Transverse colon (tissue), 4 donors: ENCODE measurements at regions not wholly inside any gene's neighbourhood (a gene's known extent, or its start where the extent isn't known, plus 50 kb on each side); places are given as distances from the start of the nearest gene placed in this dataset.

Experiments
- DNase-seq: peaks from one replicate; pipeline ENCODE4 v3.0.0-alpha.2; 2019
- H3K27ac ChIP-seq, 4 donors: fragments of 200-600 bp; sonication (generic); 2 replicates each; pipeline ENCODE4 v1.5.1; 2016 to 2018; ENCODE audit warnings: inconsistent platforms in 4 of 4
- H3K27me3 ChIP-seq: fragments of 200-600 bp; sonication (generic); 2 replicates; pipeline ENCODE4 v1.5.1; 2017; ENCODE audit warnings: inconsistent platforms
- H3K36me3 ChIP-seq, 4 donors: fragments of 200-600 bp; sonication (generic); 2 replicates each; pipeline ENCODE4 v1.5.1; 2017 to 2019; ENCODE audit warnings: inconsistent platforms in 4 of 4
- H3K4me1 ChIP-seq, 4 donors: fragments of 200-600 bp; sonication (generic); 2 replicates each; pipeline ENCODE4 v1.5.1; 2017 to 2020; ENCODE audit warnings: inconsistent platforms in 4 of 4
- H3K4me3 ChIP-seq, 4 donors: fragments of 200-600 bp; sonication (generic); 1 replicate in 1 of 4; 2 replicates in 3 of 4; pipeline versions ENCODE4 v1.5.1 to v1.6.1; 2017 to 2019; ENCODE audit warnings: inconsistent platforms in 4 of 4
- H3K9me3 ChIP-seq, 2 donors: fragments of 200-600 bp; sonication (generic); 2 replicates each; pipeline ENCODE4 v1.5.1; 2017 to 2019; ENCODE audit warnings: inconsistent platforms in 2 of 2
- CTCF ChIP-seq, 5 experiments: fragments of 200-600 bp in 3 of 5; fragments of 450-650 bp in 2 of 5; sonication (generic) in 3 of 5; IDR thresholded peaks; 1 replicate in 2 of 5; 2 replicates in 3 of 5; pipeline ENCODE4 v1.5.1; 2016 to 2017; ENCODE audit warnings: antibody characterized with exemption in 5 of 5, inconsistent platforms in 3 of 5, mild to moderate bottlenecking in 2 of 5, moderate library complexity in 1 of 5
- EP300 ChIP-seq: sonication (generic); formaldehyde crosslinking; IDR thresholded peaks from one replicate; pipeline ENCODE4 v1.6.1; 2017; ENCODE audit warnings: antibody characterized with exemption, low read depth
- POLR2A ChIP-seq: fragments of 450-650 bp; IDR thresholded peaks from one replicate; pipeline ENCODE4 v1.6.1; 2016; ENCODE audit warnings: antibody characterized with exemption, mild to moderate bottlenecking, moderate library complexity
- POLR2AphosphoS5 ChIP-seq, 3 donors: sonication (generic); formaldehyde crosslinking; IDR thresholded peaks; one replicate each; pipeline ENCODE4 v1.6.1; 2016; ENCODE audit warnings: antibody characterized with exemption in 3 of 3
- WGBS, 2 donors: methylation state at CpG; one replicate each; pipeline ENCODE4 v1.1.5; 2018; ENCODE audit warnings: low coverage in 1 of 2; 5-methylcytosine and 5-hydroxymethylcytosine counted together
- in situ Hi-C, 4 donors: fragments of 200-750 bp; cut with MboI; loops; one replicate each; pipeline versions ENCODE4 v1.15.0 to v1.15.1; 2017; ENCODE audit warnings: low sequenced_read_pairs in 3 of 4, low pct_ligation_motif_present in 1 of 4, low pct_unique_long_range_greater_than_20kb in 1 of 4
- intact Hi-C: fragments of 100-400 bp; cut with DNase I; formaldehyde crosslinking; loops from one replicate; pipeline ENCODE4 v1.15.1; 2023; ENCODE audit warnings: low total_unique reads

GRCh38 chr7:135853008-135853407 is 104.4 kb upstream of the FAM180A start:
- in situ Hi-C loops (no loop called here), intact Hi-C loops (no loop called here)
- 74 to 96% methylated on average over 2 to 3 of the region's 3 CpGs for WGBS, 2 donors

GRCh38 chr7:135847242-135847641 is 98.6 kb upstream of the FAM180A start:
- in situ Hi-C loops = no loop called here
- TF ChIP-seq CTCF (IDR thresholded peaks at IDR 0.05) (no peak), POLR2AphosphoS5 (IDR thresholded peaks at IDR 0.05) (no peak)
- H3K4me3 ChIP-seq = no peak overlapping the region
- no peaks in the 10 kb centered on the region for H3K36me3 ChIP-seq
- no peak for DNase-seq
- no peak overlapping the region for H3K27ac ChIP-seq
- no peaks in the 10 kb centered on the region for H3K4me1 ChIP-seq
- intact Hi-C loops = no loop called here
- WGBS, 2 donors = 78 to 92% methylated on average over 2 of the region's 2 CpGs
- no peaks in the 10 kb centered on the region for H3K9me3 ChIP-seq
- no peaks in the 10 kb centered on the region for H3K27me3 ChIP-seq

More at GRCh38 chr7:135853008-135853407, 104.4 kb upstream of the FAM180A start:
- TF ChIP-seq EP300 (no peak), CTCF (IDR thresholded peaks at IDR 0.05) (no peak), POLR2AphosphoS5 (IDR thresholded peaks at IDR 0.05) (no peak), POLR2A (no peak)
- Histone ChIP-seq H3K27me3 (no peaks in the 10 kb centered on the region), H3K4me1 (peaks cover 0 to 3% (median 0%) of the 10 kb centered on the region in 4 donors), H3K4me3 (no peak overlapping the region), H3K9me3 (no peaks in the 10 kb centered on the region), H3K27ac (no peak overlapping the region), H3K36me3 (no peaks in the 10 kb centered on the region)
- no peak for DNase-seq

- intact Hi-C loops (no loop called here), in situ Hi-C loops (no loop called here)
- WGBS, 2 donors = 97 to 100% methylated on average over 2 to 5 of the region's 5 CpGs
- Histone ChIP-seq H3K4me1 (no peaks in the 10 kb centered on the region), H3K36me3 (no peaks in the 10 kb centered on the region), H3K27me3 (no peaks in the 10 kb centered on the region), H3K27ac (no peak overlapping the region), H3K9me3 (no peaks in the 10 kb centered on the region), H3K4me3 (no peak overlapping the region)
- no peak for TF ChIP-seq POLR2AphosphoS5 (IDR thresholded peaks at IDR 0.05)
- TF ChIP-seq POLR2A = no peak
- no peak for TF ChIP-seq CTCF (IDR thresholded peaks at IDR 0.05)
- no peak for TF ChIP-seq EP300
- no peak for DNase-seq
These were observed 97.7 kb upstream of the FAM180A start for GRCh38 chr7:135846339-135846738.

- intact Hi-C loops (no loop called here), in situ Hi-C loops (no loop called here)
- Histone ChIP-seq H3K4me3 (no peak overlapping the region), H3K4me1 (no peaks in the 10 kb centered on the region), H3K27ac (no peak overlapping the region), H3K27me3 (no peaks in the 10 kb centered on the region), H3K9me3 (no peaks in the 10 kb centered on the region), H3K36me3 (no peaks in the 10 kb centered on the region)
- TF ChIP-seq POLR2A (no peak), CTCF (IDR thresholded peaks at IDR 0.05) (no peak), EP300 (no peak), POLR2AphosphoS5 (IDR thresholded peaks at IDR 0.05) (no peak)
- 89 to 96% methylated on average over 3 of the region's 3 CpGs for WGBS, 2 donors
- no peak for DNase-seq
These were observed 96.9 kb upstream of the FAM180A start for GRCh38 chr7:135845415-135846075.
